Activated B cell treated with CpG ODN at 0.5 μM for 24 hours (primary cell): ENCODE measurements at regions not wholly inside any gene's neighbourhood (a gene's known extent, or its start where the extent isn't known, plus 50 kb on each side); places are given as distances from the start of the nearest gene placed in this dataset.

Experiments
- ATAC-seq: fragments of 200-7000 bp; cut with Tn5 transposase; one replicate; pipeline ENCODE4 v1.10.0; 2021; ENCODE audit warnings: low read depth, mild to moderate bottlenecking, moderate library complexity
- CTCF ChIA-PET: fragments of 350-600 bp; sonication (Branson Sonifier 250); formaldehyde crosslinking; loops from one replicate; lab custom pipeline; 2021; ENCODE audit warnings: antibody characterized with exemption; lab: Charles Lee
- POLR2A ChIA-PET: fragments of 350-600 bp; sonication (Branson Sonifier 250); formaldehyde crosslinking; loops from one replicate; lab custom pipeline; 2021; ENCODE audit warnings: antibody characterized with exemption; lab: Charles Lee
- DNase-seq: peaks from one replicate; pipeline ENCODE4 v3.0.0; 2022
- H3K27ac Mint-ChIP-seq: one replicate; pipeline ENCODE4 v1.8.0; 2020; ENCODE audit warnings: mixed read lengths
- H3K27me3 Mint-ChIP-seq: one replicate; pipeline ENCODE4 v1.8.0; 2021; ENCODE audit warnings: mixed read lengths
- H3K36me3 Mint-ChIP-seq: one replicate; pipeline ENCODE4 v1.8.0; 2021; ENCODE audit warnings: low read depth, mixed read lengths
- H3K4me1 Mint-ChIP-seq: one replicate; pipeline ENCODE4 v1.8.0; 2021; ENCODE audit warnings: mixed read lengths
- H3K4me3 Mint-ChIP-seq: one replicate; pipeline ENCODE4 v1.8.0; 2020; ENCODE audit warnings: mild to moderate bottlenecking, mixed read lengths
- H3K9me3 Mint-ChIP-seq: one replicate; pipeline ENCODE4 v1.8.0; 2020; ENCODE audit warnings: mixed read lengths
- intact Hi-C: fragments of 100-400 bp; cut with micrococcal nuclease; formaldehyde crosslinking; loops from one replicate; pipeline ENCODE4 v1.15.1; 2024
- TF ChIP-seq, protein P1 (sequence below): fragments of 200-600 bp; IDR thresholded peaks from one replicate; pipeline ENCODE4 v1.8.0; 2022; ENCODE audit warnings: antibody characterized with exemption, mild to moderate bottlenecking

DNA sequence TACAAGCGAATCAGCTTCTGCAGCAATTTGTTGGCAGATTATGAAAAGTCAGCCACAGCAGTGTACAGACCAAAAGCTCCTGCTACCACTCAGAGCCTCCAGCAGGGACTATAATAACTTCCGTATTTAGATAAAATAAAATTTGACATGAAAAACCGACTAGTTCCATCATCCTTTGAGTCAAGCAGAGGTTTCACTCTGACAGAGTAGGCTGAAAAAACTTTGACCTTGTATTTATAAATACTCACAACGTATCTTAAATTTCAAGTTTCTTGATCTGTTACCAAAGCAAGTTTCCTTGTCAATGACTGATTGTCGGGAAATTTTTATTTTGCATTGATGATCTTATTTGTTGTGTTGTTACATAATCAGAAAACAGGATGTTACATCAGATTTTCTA, 283.4 kb downstream of the DAD1 start:
- TF ChIP-seq, protein P1, sequence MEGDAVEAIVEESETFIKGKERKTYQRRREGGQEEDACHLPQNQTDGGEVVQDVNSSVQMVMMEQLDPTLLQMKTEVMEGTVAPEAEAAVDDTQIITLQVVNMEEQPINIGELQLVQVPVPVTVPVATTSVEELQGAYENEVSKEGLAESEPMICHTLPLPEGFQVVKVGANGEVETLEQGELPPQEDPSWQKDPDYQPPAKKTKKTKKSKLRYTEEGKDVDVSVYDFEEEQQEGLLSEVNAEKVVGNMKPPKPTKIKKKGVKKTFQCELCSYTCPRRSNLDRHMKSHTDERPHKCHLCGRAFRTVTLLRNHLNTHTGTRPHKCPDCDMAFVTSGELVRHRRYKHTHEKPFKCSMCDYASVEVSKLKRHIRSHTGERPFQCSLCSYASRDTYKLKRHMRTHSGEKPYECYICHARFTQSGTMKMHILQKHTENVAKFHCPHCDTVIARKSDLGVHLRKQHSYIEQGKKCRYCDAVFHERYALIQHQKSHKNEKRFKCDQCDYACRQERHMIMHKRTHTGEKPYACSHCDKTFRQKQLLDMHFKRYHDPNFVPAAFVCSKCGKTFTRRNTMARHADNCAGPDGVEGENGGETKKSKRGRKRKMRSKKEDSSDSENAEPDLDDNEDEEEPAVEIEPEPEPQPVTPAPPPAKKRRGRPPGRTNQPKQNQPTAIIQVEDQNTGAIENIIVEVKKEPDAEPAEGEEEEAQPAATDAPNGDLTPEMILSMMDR, result no peak
- DNase-seq (no peak), ATAC-seq (peak; percentile 56)
- Mint-ChIP-seq H3K4me1 (no peaks in the 10 kb centered on the region), H3K9me3 (no peaks in the 10 kb centered on the region), H3K27me3 (peaks cover 18% of the 10 kb centered on the region), H3K27ac (no peak overlapping the region), H3K4me3 (no peak overlapping the region), H3K36me3 (no peaks in the 10 kb centered on the region)
- POLR2A ChIA-PET, result no interaction called here
- intact Hi-C loops, result no loop called here
- CTCF ChIA-PET, result no interaction called here

DNA sequence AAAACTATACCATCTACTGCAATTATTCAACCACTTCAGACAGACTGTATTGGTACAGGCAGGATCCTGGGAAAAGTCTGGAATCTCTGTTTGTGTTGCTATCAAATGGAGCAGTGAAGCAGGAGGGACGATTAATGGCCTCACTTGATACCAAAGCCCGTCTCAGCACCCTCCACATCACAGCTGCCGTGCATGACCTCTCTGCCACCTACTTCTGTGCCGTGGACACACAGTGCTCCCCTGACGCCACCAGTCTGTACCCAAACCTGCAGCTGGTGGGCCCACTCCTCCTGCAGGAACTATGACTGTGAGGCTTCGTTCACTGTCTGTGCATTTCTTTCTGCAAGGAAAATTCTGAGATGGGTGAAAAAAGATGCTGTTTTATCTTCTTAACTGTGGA, 284.7 kb downstream of the DAD1 start:
- intact Hi-C loops, result no loop called here
- DNase-seq (no peak), ATAC-seq (no peak)
- Mint-ChIP-seq H3K4me3 (no peak overlapping the region), H3K27ac (no peak overlapping the region), H3K36me3 (no peaks in the 10 kb centered on the region), H3K27me3 (peaks cover 18% of the 10 kb centered on the region), H3K4me1 (no peaks in the 10 kb centered on the region), H3K9me3 (no peaks in the 10 kb centered on the region)
- ChIA-PET CTCF (interaction anchor here (1.0 kb wide), 1 partner anchor 78 kb away, joined by 4 read pairs; no protein-coding TSS in a partner anchor), POLR2A (no interaction called here)
- TF ChIP-seq, protein P1, result no peak

DNA sequence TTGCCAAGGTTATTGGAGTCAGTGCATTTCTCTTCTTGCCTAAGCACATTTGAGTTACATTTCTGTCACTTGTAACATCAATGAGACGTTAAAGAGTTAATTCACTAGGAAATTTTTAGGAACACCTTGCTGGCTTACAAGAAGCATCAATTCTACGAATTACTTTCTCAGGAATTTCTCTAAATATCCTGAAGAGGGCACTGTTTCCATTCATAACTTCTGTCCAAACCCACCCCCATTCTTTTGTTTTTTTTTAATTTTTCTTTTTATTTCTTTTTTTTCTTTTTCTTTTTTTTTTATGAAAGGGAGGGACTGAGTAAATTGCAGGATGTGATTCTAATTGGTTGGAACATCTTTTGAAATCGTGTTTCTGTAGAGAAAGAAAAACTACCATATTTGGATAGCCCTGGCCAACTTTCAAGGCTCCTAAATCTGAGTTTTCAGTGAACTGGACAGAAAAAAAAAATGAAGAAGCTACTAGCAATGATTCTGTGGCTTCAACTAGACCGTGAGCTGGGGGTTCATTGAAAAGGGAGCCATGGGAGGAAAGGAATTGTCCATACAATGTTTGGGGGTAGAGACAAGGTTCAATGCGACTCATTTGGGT, 285.3 kb downstream of the DAD1 start:
- DNase-seq, result no peak
- Mint-ChIP-seq H3K4me3 (no peak overlapping the region), H3K36me3 (no peaks in the 10 kb centered on the region), H3K27me3 (peaks cover 18% of the 10 kb centered on the region), H3K9me3 (no peaks in the 10 kb centered on the region), H3K4me1 (no peaks in the 10 kb centered on the region), H3K27ac (no peak overlapping the region)
- ATAC-seq, result no peak
- CTCF ChIA-PET, result interaction anchor here (1.0 kb wide), 1 partner anchor 77 kb away, joined by 4 read pairs; no protein-coding TSS in a partner anchor
- POLR2A ChIA-PET, result no interaction called here
- TF ChIP-seq, protein P1, result no peak
- intact Hi-C loops, result loop anchor here (2.0 kb wide), 1 partner anchor 21 kb away; no protein-coding TSS in a partner anchor

DNA sequence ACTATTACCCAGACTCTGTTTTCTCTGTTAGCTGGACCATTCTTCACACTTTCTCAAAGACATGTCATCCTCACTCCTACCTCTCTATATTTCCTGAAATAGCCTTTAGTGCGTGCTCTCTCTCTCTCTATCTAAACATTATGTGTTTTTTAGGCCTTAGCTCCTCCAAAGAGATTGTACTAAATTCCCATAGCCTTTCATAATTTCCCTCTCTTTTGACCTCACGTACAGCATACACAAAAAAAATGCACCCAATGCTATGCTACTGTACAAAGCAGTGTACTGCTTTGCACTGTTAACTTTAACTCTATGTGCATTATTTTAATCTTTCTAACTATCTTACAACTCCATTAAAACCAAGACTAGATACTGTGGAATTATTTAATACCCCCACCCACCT, 288.4 kb downstream of the DAD1 start:
- Mint-ChIP-seq H3K4me1 (no peaks in the 10 kb centered on the region), H3K27me3 (peaks cover 19% of the 10 kb centered on the region), H3K27ac (no peak overlapping the region), H3K4me3 (no peak overlapping the region), H3K36me3 (no peaks in the 10 kb centered on the region), H3K9me3 (no peaks in the 10 kb centered on the region)
- TF ChIP-seq, protein P1, result no peak
- intact Hi-C loops, result no loop called here
- ATAC-seq (no peak), DNase-seq (no peak)
- CTCF ChIA-PET, result no interaction called here
- POLR2A ChIA-PET, result interaction anchor here (0.8 kb wide), 1 partner anchor 45 kb away, joined by 3 read pairs; no protein-coding TSS in a partner anchor

DNA sequence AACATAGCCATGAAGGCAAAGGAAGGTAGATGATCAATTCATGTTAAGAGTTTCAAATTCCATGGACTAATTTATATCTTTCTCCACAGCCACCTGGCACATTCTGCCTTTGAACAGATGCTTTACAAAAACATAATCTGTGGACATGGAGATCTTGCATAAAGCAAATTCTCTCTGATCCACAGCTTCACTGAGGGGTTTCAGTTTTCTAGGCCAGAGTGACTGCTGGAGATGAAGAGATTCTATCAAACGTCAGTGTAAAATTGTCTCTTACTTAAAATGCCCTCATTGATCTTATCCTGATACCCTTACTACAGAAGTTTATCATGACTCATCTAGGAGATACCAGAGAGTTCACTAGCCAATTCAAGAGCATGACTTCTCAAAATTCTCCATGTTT, 291.6 kb downstream of the DAD1 start:
- Mint-ChIP-seq H3K27me3 (peaks cover 13% of the 10 kb centered on the region), H3K36me3 (no peaks in the 10 kb centered on the region), H3K4me3 (no peak overlapping the region), H3K9me3 (no peaks in the 10 kb centered on the region), H3K27ac (no peak overlapping the region), H3K4me1 (no peaks in the 10 kb centered on the region)
- DNase-seq (no peak), ATAC-seq (no peak)
- intact Hi-C loops, result no loop called here
- ChIA-PET CTCF (interaction anchor here (1.0 to 1.3 kb wide), 2 partner anchors 71 to 96 kb away, joined by 3 read pairs; no protein-coding TSS in a partner anchor), POLR2A (interaction anchor here (0.6 kb wide), 1 partner anchor 76 kb away, joined by 8 read pairs; no protein-coding TSS in a partner anchor)
- TF ChIP-seq, protein P1, result no peak
